WTC11 (cell line): ENCODE measurements at regions not wholly inside any gene's neighbourhood (a gene's known extent, or its start where the extent isn't known, plus 50 kb on each side); places are given as distances from the start of the nearest gene placed in this dataset.

Source experiments
- ATAC-seq: fragments of 200-7000 bp; cut with Tn5 transposase; 2 replicates; pipeline ENCODE4 v1.10.0; 2021; ENCODE audit warnings: mild to moderate bottlenecking, moderate library complexity
- CTCF ChIA-PET: fragments of 300-600 bp; sonication (Branson Sonifier 250); formaldehyde crosslinking; loops from one replicate; lab custom pipeline; 2021; ENCODE audit warnings: antibody characterized with exemption; lab: Charles Lee
- POLR2A ChIA-PET: fragments of 350-600 bp; sonication (Branson Sonifier 250); formaldehyde crosslinking; loops from one replicate; lab custom pipeline; 2021; ENCODE audit warnings: antibody characterized with exemption; lab: Charles Lee
- DNase-seq: peaks from one replicate; pipeline ENCODE4 v3.0.0; 2021; ENCODE audit warnings: low spot score
- H3K27ac Mint-ChIP-seq: 2 replicates; pipeline ENCODE4 v1.8.0; 2021; ENCODE audit warnings: mixed read lengths
- H3K27me3 Mint-ChIP-seq: 2 replicates; pipeline ENCODE4 v1.8.0; 2021; ENCODE audit warnings: low read depth, mild to moderate bottlenecking, moderate library complexity, mixed read lengths
- H3K36me3 Mint-ChIP-seq: 2 replicates; pipeline ENCODE4 v1.8.0; 2021; ENCODE audit warnings: mixed read lengths
- H3K4me1 Mint-ChIP-seq: 2 replicates; pipeline ENCODE4 v1.8.0; 2022; ENCODE audit warnings: mixed read lengths
- H3K4me3 Mint-ChIP-seq: 2 replicates; pipeline ENCODE4 v1.8.0; 2021; ENCODE audit warnings: mild to moderate bottlenecking, moderate library complexity, mixed read lengths
- H3K9me3 Mint-ChIP-seq: 2 replicates; pipeline ENCODE4 v1.8.0; 2021; ENCODE audit warnings: mixed read lengths
- ATF2 ChIP-seq: sonication (generic); formaldehyde crosslinking; IDR thresholded peaks from 2 replicates; pipeline ENCODE4 v1.8.1; 2022; ENCODE audit warnings: low read depth, missing genetic modification reagents, borderline replicate concordance
- ATF3 ChIP-seq: sonication (generic); formaldehyde crosslinking; conservative IDR thresholded peaks from 2 replicates; pipeline ENCODE4 v1.8.1; 2022; ENCODE audit warnings: mild to moderate bottlenecking, missing genetic modification reagents
- ATF6 ChIP-seq: sonication (generic); formaldehyde crosslinking; IDR thresholded peaks from 2 replicates; pipeline ENCODE4 v1.8.1; 2023; ENCODE audit warnings: mild to moderate bottlenecking, missing genetic modification reagents
- CTCF ChIP-seq: fragments of 200-600 bp; IDR thresholded peaks from 2 replicates; pipeline ENCODE4 v1.8.0; 2022; ENCODE audit warnings: antibody characterized with exemption
- E2F5 ChIP-seq: sonication (generic); formaldehyde crosslinking; IDR thresholded peaks from 2 replicates; pipeline ENCODE4 v1.8.1; 2022; ENCODE audit warnings: mild to moderate bottlenecking, moderate library complexity, missing genetic modification reagents
- ELF4 ChIP-seq: sonication (generic); formaldehyde crosslinking; IDR thresholded peaks from 2 replicates; pipeline ENCODE4 v1.8.1; 2022; ENCODE audit warnings: low read depth, mild to moderate bottlenecking, moderate library complexity, missing genetic modification reagents
- ERG ChIP-seq: fragments of 250-450 bp; sonication (Bioruptor Pico); IDR thresholded peaks from 2 replicates; pipeline ENCODE4 v1.8.0; 2021; ENCODE audit warnings: mild to moderate bottlenecking
- GABPB1 ChIP-seq: sonication (generic); formaldehyde crosslinking; IDR thresholded peaks from 2 replicates; pipeline ENCODE4 v1.8.1; 2023; ENCODE audit warnings: mild to moderate bottlenecking, missing genetic modification reagents
- IRF1 ChIP-seq: sonication (generic); formaldehyde crosslinking; IDR thresholded peaks from 2 replicates; pipeline ENCODE4 v1.8.0; 2023; ENCODE audit warnings: missing genetic modification reagents
- JUN ChIP-seq: sonication (generic); formaldehyde crosslinking; IDR thresholded peaks from 2 replicates; pipeline ENCODE4 v1.8.0; 2023; ENCODE audit warnings: mild to moderate bottlenecking, missing genetic modification reagents
- NFE2L1 ChIP-seq: sonication (generic); formaldehyde crosslinking; IDR thresholded peaks from 2 replicates; pipeline ENCODE4 v1.8.1; 2023; ENCODE audit warnings: missing genetic modification reagents
- NFYB ChIP-seq: sonication (generic); formaldehyde crosslinking; conservative IDR thresholded peaks from 2 replicates; pipeline ENCODE4 v1.8.0; 2022; ENCODE audit warnings: low read depth, missing genetic modification reagents
- PREB ChIP-seq: sonication (generic); formaldehyde crosslinking; IDR thresholded peaks from 2 replicates; pipeline ENCODE4 v1.8.1; 2022; ENCODE audit warnings: mild to moderate bottlenecking, missing genetic modification reagents, moderate library complexity, borderline replicate concordance
- SMAD4 ChIP-seq: sonication (generic); formaldehyde crosslinking; IDR thresholded peaks from 2 replicates; pipeline ENCODE4 v1.8.0; 2022; ENCODE audit warnings: mild to moderate bottlenecking, missing genetic modification reagents
- ZBTB21 ChIP-seq: sonication (generic); formaldehyde crosslinking; IDR thresholded peaks from 2 replicates; pipeline ENCODE4 v1.8.1; 2023; ENCODE audit warnings: mild to moderate bottlenecking, missing genetic modification reagents, borderline replicate concordance
- ZNF423 ChIP-seq: fragments of 250-450 bp; sonication (Bioruptor Pico); IDR thresholded peaks from 2 replicates; pipeline ENCODE4 v2.1.2; 2022; ENCODE audit warnings: mild to moderate bottlenecking, moderate library complexity
- ZSCAN18 ChIP-seq: fragments of 250-450 bp; sonication (Bioruptor Pico); IDR thresholded peaks from 2 replicates; pipeline ENCODE4 v2.1.2; 2022; ENCODE audit warnings: mild to moderate bottlenecking, moderate library complexity

- CTCF ChIA-PET = no interaction called here
- Mint-ChIP-seq H3K4me3 (no peak overlapping the region), H3K9me3 (peaks cover 5% of the 10 kb centered on the region), H3K27me3 (no peaks in the 10 kb centered on the region), H3K27ac (no peak overlapping the region), H3K36me3 (peaks cover 5% of the 10 kb centered on the region; the same call in 1 of the 2 replicates), H3K4me1 (peaks cover 11% of the 10 kb centered on the region)
- POLR2A ChIA-PET = interaction anchor here (0.5 kb wide), 1 partner anchor 69 kb away, joined by 3 read pairs; no protein-coding TSS in a partner anchor
- TF ChIP-seq ATF6 (CRISPR knock-in tag) (no peak), PREB (CRISPR knock-in tag) (no peak), GABPB1 (CRISPR knock-in tag) (no peak), JUN (CRISPR knock-in tag) (no peak), ATF3 (CRISPR knock-in tag) (no peak), SMAD4 (CRISPR knock-in tag) (no peak), NFYB (CRISPR knock-in tag) (no peak), ERG (CRISPR knock-in tag) (no peak), CTCF (no peak), ZSCAN18 (CRISPR knock-in tag) (no peak), ZNF423 (CRISPR knock-in tag) (no peak), ELF4 (no peak), ATF2 (CRISPR knock-in tag) (no peak), ZBTB21 (no peak), NFE2L1 (no peak), E2F5 (no peak), IRF1 (CRISPR knock-in tag) (no peak)
- DNase-seq (no peak), ATAC-seq (no peak)
Observed at GRCh38 chr2:183224948-183225347, 100.7 kb downstream of the NUP35 start.
